Right renal cortex interstitium (tissue), 3 donors: ENCODE measurements at regions not wholly inside any gene's neighbourhood (a gene's known extent, or its start where the extent isn't known, plus 50 kb on each side); places are given as distances from the start of the nearest gene placed in this dataset.
"Not testable (repeated sequence)": the region's sequence is repeated elsewhere in the genome, so short reads cannot be mapped to it uniquely, and the experiment has no call there.

Source experiments
- DNase-seq, 3 donors: peaks; one replicate each; pipeline ENCODE4 v3.0.0-alpha.2; 2013; ENCODE audit warnings: low read depth in 3 of 3, low spot score in 2 of 3

GRCh38 chr21:14620152-14620551, 74.0 kb upstream of the SAMSN1 start:
- DNase-seq, result no peak

GRCh38 chr21:14617871-14618270, 71.8 kb upstream of the SAMSN1 start:
- DNase-seq, result no peak

- no peak for DNase-seq
Measured at GRCh38 chr21:14617040-14617393, 70.9 kb upstream of the SAMSN1 start.

- no peak for DNase-seq
Measured at GRCh38 chr21:14616380-14617039, 70.4 kb upstream of the SAMSN1 start.

- no peak for DNase-seq
Measured at GRCh38 chr21:14615359-14615974, 69.4 kb upstream of the SAMSN1 start.

GRCh38 chr21:14614287-14614686, 68.2 kb upstream of the SAMSN1 start:
- DNase-seq, result no peak

GRCh38 chr21:14613486-14614224, 67.5 kb upstream of the SAMSN1 start:
- no peak for DNase-seq

GRCh38 chr21:14610119-14610518, 64.0 kb upstream of the SAMSN1 start:
- not testable (repeated sequence) for DNase-seq

- DNase-seq, result no peak
Measured at GRCh38 chr21:14609274-14609673, 63.2 kb upstream of the SAMSN1 start.

- no peak for DNase-seq
Measured at GRCh38 chr21:14607262-14607661, 61.1 kb upstream of the SAMSN1 start.

GRCh38 chr21:14603202-14603601, 57.1 kb upstream of the SAMSN1 start:
- no peak for DNase-seq

- no peak for DNase-seq
Measured at GRCh38 chr21:14602382-14602958, 56.4 kb upstream of the SAMSN1 start.

- no peak for DNase-seq
Measured at GRCh38 chr21:14600569-14601297, 54.6 kb upstream of the SAMSN1 start.

GRCh38 chr21:14598065-14598464, 52.0 kb upstream of the SAMSN1 start:
- DNase-seq, result no peak
